GM10248 (cell line): ENCODE measurements at regions not wholly inside any gene's neighbourhood (a gene's known extent, or its start where the extent isn't known, plus 50 kb on each side); places are given as distances from the start of the nearest gene placed in this dataset.
"Not testable (repeated sequence)": the region's sequence is repeated elsewhere in the genome, so short reads cannot be mapped to it uniquely, and the experiment has no call there.

ENCODE experiments used
- CTCF ChIA-PET: fragments of 300-600 bp; sonication (Branson Sonifier 250); formaldehyde crosslinking; extraction: SDS; loops from one replicate; lab custom pipeline; 2021; ENCODE audit warnings: antibody characterized with exemption; lab: Yijun Ruan, JAX
- POLR2A ChIA-PET: fragments of 350-650 bp; sonication (Branson Sonifier 250); formaldehyde crosslinking; extraction: SDS; loops from one replicate; lab custom pipeline; 2020; ENCODE audit warnings: antibody characterized with exemption; lab: Yijun Ruan, JAX
- DNase-seq: peaks from one replicate; pipeline ENCODE4 v3.0.0; 2012; ENCODE audit errors: extremely low spot score
- CTCF ChIP-seq: IDR thresholded peaks from 2 replicates; pipeline ENCODE4 v1.5.1; 2012; ENCODE audit warnings: mild to moderate bottlenecking, low read depth; ENCODE audit errors: extremely low read depth, missing control alignments, control extremely low read depth

- ChIA-PET POLR2A (no interaction called here), CTCF (no interaction called here)
- no peak for DNase-seq
- no peak for TF ChIP-seq CTCF
Measured at GRCh38 chr2:153403940-153404339, 74.6 kb downstream of the RPRM start.

GRCh38 chr2:153403352-153403751 lies 75.2 kb downstream of the RPRM start:
- POLR2A ChIA-PET, DNase-seq, CTCF ChIA-PET: not testable (repeated sequence)

- TF ChIP-seq CTCF, result no peak
- POLR2A ChIA-PET, result no interaction called here
- CTCF ChIA-PET, result no interaction called here
Measured at GRCh38 chr2:153394686-153395085, 83.9 kb downstream of the RPRM start.

GRCh38 chr2:153394247-153394646 lies 84.3 kb downstream of the RPRM start:
- no peak for TF ChIP-seq CTCF
- CTCF ChIA-PET, result no interaction called here

More at GRCh38 chr2:153394686-153395085, 83.9 kb downstream of the RPRM start:
- DNase-seq, result no peak

GRCh38 chr2:153393518-153393917 lies 85.0 kb downstream of the RPRM start:
- TF ChIP-seq CTCF, result no peak
- DNase-seq, result no peak
- ChIA-PET POLR2A (no interaction called here), CTCF (no interaction called here)

More at GRCh38 chr2:153394247-153394646, 84.3 kb downstream of the RPRM start:
- POLR2A ChIA-PET, result no interaction called here
- DNase-seq, result no peak

GRCh38 chr2:153391131-153391530 lies 87.4 kb downstream of the RPRM start:
- ChIA-PET POLR2A (no interaction called here), CTCF (no interaction called here)
- no peak for DNase-seq
- TF ChIP-seq CTCF, result no peak

GRCh38 chr2:153388246-153388645 lies 90.3 kb downstream of the RPRM start:
- CTCF ChIA-PET, result interaction anchor here (1.0 kb wide), 2 partner anchors 10 to 12 kb away, joined by 3 read pairs; no protein-coding TSS in a partner anchor
- no peak for TF ChIP-seq CTCF
- no peak for DNase-seq
- POLR2A ChIA-PET, result no interaction called here
